B cell (primary cell): ENCODE measurements at regions not wholly inside any gene's neighbourhood (a gene's known extent, or its start where the extent isn't known, plus 50 kb on each side); places are given as distances from the start of the nearest gene placed in this dataset.

Experiments used
- ATAC-seq: fragments of 200-7000 bp; cut with Tn5 transposase; one replicate; pipeline ENCODE4 v1.10.0; 2021; ENCODE audit warnings: low read depth, mild to moderate bottlenecking, moderate number of reproducible peaks, moderate library complexity
- CTCF ChIA-PET: fragments of 350-600 bp; sonication (Branson Sonifier 250); formaldehyde crosslinking; loops from one replicate; lab custom pipeline; 2021; ENCODE audit warnings: antibody characterized with exemption, inconsistent platforms; lab: Charles Lee
- POLR2A ChIA-PET: fragments of 350-600 bp; sonication (Branson Sonifier 250); formaldehyde crosslinking; loops from one replicate; lab custom pipeline; 2021; ENCODE audit warnings: antibody characterized with exemption; lab: Charles Lee
- DNase-seq: peaks from one replicate; pipeline ENCODE4 v3.0.0; 2013
- H2AFZ ChIP-seq: 2 replicates; pipeline ENCODE4 v1.6.1; 2012; ENCODE audit warnings: mild to moderate bottlenecking, low read depth, low read length; ENCODE audit not compliant: insufficient read depth, poor library complexity, severe bottlenecking
- H3K27ac ChIP-seq, 2 donors: 1 replicate in 1 of 2; 2 replicates in 1 of 2; pipeline ENCODE4 v1.5.1; 2012 to 2013; ENCODE audit warnings: low read length in 2 of 2, mild to moderate bottlenecking in 2 of 2, moderate library complexity in 1 of 2
- H3K27me3 ChIP-seq, 4 experiments: fragments of 200-600 bp in 1 of 4; sonication (generic) in 1 of 4; replicated peaks in 1 of 4; 1 replicate in 2 of 4; 2 replicates in 2 of 4; pipeline versions ENCODE4 v1.6.1 to v1.7.0; 2013 to 2016; ENCODE audit warnings: low read length in 3 of 4, mild to moderate bottlenecking in 2 of 4, mixed read lengths in 1 of 4, moderate library complexity in 1 of 4; ENCODE audit not compliant: insufficient read depth in 4 of 4, control insufficient read depth in 3 of 4; ENCODE audit errors: control extremely low read depth in 1 of 4
- H3K36me3 ChIP-seq, 2 experiments: replicated peaks in 1 of 2; 1 replicate in 1 of 2; 2 replicates in 1 of 2; pipeline versions ENCODE4 v1.6.1 to v1.7.1; 2013; ENCODE audit warnings: low read length in 1 of 2; ENCODE audit not compliant: insufficient read depth in 2 of 2, control insufficient read depth in 1 of 2; ENCODE audit errors: control extremely low read depth in 1 of 2, extremely low read depth in 1 of 2
- H3K4me1 ChIP-seq, 2 donors: fragments of 200-600 bp in 1 of 2; sonication (generic) in 1 of 2; 1 replicate in 1 of 2; 2 replicates in 1 of 2; pipeline versions ENCODE4 v1.5.1 to v1.6.1; 2013 to 2017; ENCODE audit warnings: low read length in 2 of 2; ENCODE audit not compliant: control insufficient read depth in 2 of 2, insufficient read depth in 2 of 2
- H3K4me2 ChIP-seq: replicated peaks from 2 replicates; pipeline ENCODE3; 2012; ENCODE audit warnings: mild to moderate bottlenecking, low read depth, low read length; ENCODE audit not compliant: poor library complexity, severe bottlenecking
- H3K4me3 ChIP-seq, 5 experiments: fragments of 200-600 bp in 1 of 5; sonication (generic) in 1 of 5; 1 replicate in 3 of 5; 2 replicates in 2 of 5; pipeline versions ENCODE4 v1.5.1 to v1.7.0; 2011 to 2016; ENCODE audit warnings: low read length in 4 of 5, mild to moderate bottlenecking in 4 of 5, low read depth in 2 of 5, control low read depth in 1 of 5, moderate library complexity in 1 of 5; ENCODE audit not compliant: insufficient read depth in 1 of 5; ENCODE audit errors: control extremely low read depth in 1 of 5, extremely low read depth in 1 of 5
- H3K79me2 ChIP-seq: fragments of 200-600 bp; sonication (generic); one replicate; pipeline ENCODE4 v1.6.0; 2016; ENCODE audit warnings: low read length; ENCODE audit not compliant: control insufficient read depth, insufficient read depth
- H3K9ac ChIP-seq: fragments of 200-600 bp; sonication (generic); 2 replicates; pipeline ENCODE4 v1.6.1; 2017; ENCODE audit warnings: mild to moderate bottlenecking, low read length, moderate library complexity
- H3K9me3 ChIP-seq, 3 donors: one replicate each; pipeline versions ENCODE4 v1.6.1 to v1.7.1; 2013; ENCODE audit warnings: low read length in 2 of 3; ENCODE audit not compliant: control insufficient read depth in 2 of 3, insufficient read depth in 1 of 3; ENCODE audit errors: control extremely low read depth in 1 of 3
- H4K20me1 ChIP-seq: 2 replicates; pipeline ENCODE4 v1.6.0; 2012; ENCODE audit warnings: mild to moderate bottlenecking, low read length; ENCODE audit not compliant: insufficient read depth, control insufficient read depth, poor library complexity, severe bottlenecking
- H3K27ac Mint-ChIP-seq: one replicate; pipeline ENCODE4 v1.8.0; 2021; ENCODE audit warnings: mixed read lengths
- H3K27me3 Mint-ChIP-seq: one replicate; pipeline ENCODE4 v1.8.0; 2021; ENCODE audit warnings: mixed read lengths
- H3K4me1 Mint-ChIP-seq: one replicate; pipeline ENCODE4 v1.8.0; 2021; ENCODE audit warnings: mixed read lengths
- H3K4me3 Mint-ChIP-seq: one replicate; pipeline ENCODE4 v1.8.0; 2021; ENCODE audit warnings: mixed read lengths
- H3K9me3 Mint-ChIP-seq: one replicate; pipeline ENCODE4 v1.8.0; 2022; ENCODE audit warnings: mixed read lengths; ENCODE audit not compliant: insufficient read depth
- CTCF ChIP-seq: fragments of 200-600 bp; IDR thresholded peaks from one replicate; pipeline ENCODE4 v1.8.0; 2022; ENCODE audit warnings: antibody characterized with exemption, mild to moderate bottlenecking
- EZH2 ChIP-seq: IDR thresholded peaks from 2 replicates; pipeline ENCODE4 v1.6.1; 2012; ENCODE audit warnings: borderline replicate concordance, low read depth, mild to moderate bottlenecking, moderate library complexity, low read length; ENCODE audit not compliant: insufficient read depth, poor library complexity, severe bottlenecking
- WGBS: methylation state at CpG from one replicate; pipeline ENCODE4 v1.1.5; 2013; ENCODE audit warnings: missing lambda C conversion rate; ENCODE audit not compliant: insufficient coverage; 5-methylcytosine and 5-hydroxymethylcytosine counted together
- intact Hi-C: fragments of 100-400 bp; cut with micrococcal nuclease; formaldehyde crosslinking; loops from one replicate; pipeline ENCODE4 v1.10.0; 2022

- Histone ChIP-seq H3K79me2 (no peaks in the 10 kb centered on the region), H3K9me3 (no peaks in the 10 kb centered on the region), H4K20me1 (no peaks in the 10 kb centered on the region), H3K4me2 (no peak overlapping the region), H3K27me3 (no peaks in the 10 kb centered on the region), H3K27ac (no peak overlapping the region), H2AFZ (no peak overlapping the region), H3K4me1 (no peaks in the 10 kb centered on the region), H3K9ac (no peak overlapping the region), H3K36me3 (no peaks in the 10 kb centered on the region), H3K4me3 (no peak overlapping the region)
- intact Hi-C loops, result no loop called here
- Mint-ChIP-seq H3K4me1 (no peaks in the 10 kb centered on the region), H3K4me3 (no peak overlapping the region), H3K27ac (no peak overlapping the region), H3K27me3 (no peaks in the 10 kb centered on the region), H3K9me3 (no peaks in the 10 kb centered on the region)
- WGBS, result no CpG with 5 or more reads among the region's 2 CpGs
- POLR2A ChIA-PET, result no interaction called here
- DNase-seq, result no peak
- no peak for TF ChIP-seq EZH2
- peak; percentile 20 for TF ChIP-seq CTCF
- no peak for ATAC-seq
- CTCF ChIA-PET, result no interaction called here
These were observed 106.1 kb upstream of the COL8A1 start for GRCh38 chr3:99532246-99532645.

DNA sequence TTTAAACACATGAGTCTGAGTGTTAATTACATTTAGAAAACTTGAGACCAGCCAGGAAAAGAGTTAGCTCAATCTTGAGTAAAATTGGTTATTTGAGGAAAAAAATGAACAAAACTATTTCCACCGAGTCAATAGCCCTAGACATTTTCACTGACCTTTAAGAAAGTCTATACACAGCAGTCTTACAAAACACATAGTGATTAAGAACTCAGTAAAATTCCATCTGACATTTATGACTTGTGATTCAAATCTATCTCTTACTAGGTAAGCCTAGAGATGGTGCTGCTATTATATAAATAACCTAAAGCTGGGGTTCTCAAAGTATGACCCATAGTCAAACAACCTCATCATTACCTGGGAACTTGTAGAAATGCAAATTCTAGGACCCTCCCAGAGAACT, 109.1 kb upstream of the COL8A1 start:
- Histone ChIP-seq H3K9ac (no peak overlapping the region), H3K79me2 (no peaks in the 10 kb centered on the region), H3K27me3 (no peaks in the 10 kb centered on the region), H3K36me3 (no peaks in the 10 kb centered on the region), H3K9me3 (no peaks in the 10 kb centered on the region), H3K4me2 (no peak overlapping the region), H3K27ac (no peak overlapping the region), H3K4me1 (no peaks in the 10 kb centered on the region), H3K4me3 (no peak overlapping the region), H2AFZ (no peak overlapping the region), H4K20me1 (no peaks in the 10 kb centered on the region)
- no peak overlapping the region for H3K4me3 Mint-ChIP-seq
- CTCF ChIA-PET, result no interaction called here
- no peak overlapping the region for H3K27ac Mint-ChIP-seq
- H3K4me1 Mint-ChIP-seq, result no peaks in the 10 kb centered on the region
- no peak for ATAC-seq
- no peak for DNase-seq
- H3K9me3 Mint-ChIP-seq, result peaks cover 2% of the 10 kb centered on the region
- WGBS, result no CpG with 5 or more reads among the region's 1 CpG
- intact Hi-C loops, result no loop called here
- no peak for TF ChIP-seq CTCF
- TF ChIP-seq EZH2, result no peak
- no peaks in the 10 kb centered on the region for H3K27me3 Mint-ChIP-seq
- POLR2A ChIA-PET, result no interaction called here
